ENCODE measurements at regions not wholly inside any gene's neighbourhood (a gene's known extent, or its start where the extent isn't known, plus 50 kb on each side); places are given as distances from the start of the nearest gene placed in this dataset.

DNA sequence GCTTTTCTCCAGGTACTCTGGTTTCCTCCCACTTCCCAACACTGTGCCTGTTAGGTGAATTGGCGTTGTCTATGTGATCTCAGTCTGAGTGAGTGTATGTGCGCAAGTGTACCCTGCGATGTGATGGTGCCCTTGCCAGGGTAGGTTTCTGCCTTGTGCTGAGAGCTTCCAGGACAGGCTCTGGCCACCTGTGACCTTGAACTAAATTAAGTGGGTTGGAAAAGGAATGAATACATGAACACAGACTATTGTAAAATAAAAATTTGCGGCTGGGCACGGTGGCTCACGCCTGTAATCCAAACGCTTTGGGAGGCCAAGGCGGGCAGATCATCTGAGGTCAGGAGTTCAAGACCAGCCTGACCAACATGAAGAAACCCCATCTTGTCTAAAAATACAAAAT is 678.0 kb downstream of the DHX35 start:
- Histone ChIP-seq H3K4me2 (ENCODE audit: low read depth, low read length, poor library complexity, severe bottlenecking) (no peak overlapping the region), H2AFZ (ENCODE audit: low read length) (no peak overlapping the region), H3K79me2 (ENCODE audit: insufficient read depth, low read length) (no peaks in the 10 kb centered on the region), H3K4me1 (ENCODE audit: insufficient read depth, low read length, poor library complexity, severe bottlenecking) (no peaks in the 10 kb centered on the region), H4K20me1 (ENCODE audit: insufficient read depth, low read length, poor library complexity, severe bottlenecking) (no peaks in the 10 kb centered on the region), H3K36me3 (ENCODE audit: insufficient read depth, low read length) (no peaks in the 10 kb centered on the region), H3F3A (ENCODE audit: low read depth) (no peaks in the 10 kb centered on the region), H3K9me2 (replicated peaks; ENCODE audit: low read depth, low read length) (no peaks in the 10 kb centered on the region), H3K4me3 (ENCODE audit: low read length, poor library complexity, severe bottlenecking) (no peak overlapping the region), H3K9ac (ENCODE audit: low read depth, low read length, poor library complexity, severe bottlenecking) (no peak overlapping the region), H3K9me3 (ENCODE audit: insufficient read depth, low read depth, low read length) (no peaks in the 10 kb centered on the region), H3K27me3 (ENCODE audit: insufficient read depth, low read length, poor library complexity, severe bottlenecking) (no peaks in the 10 kb centered on the region)
- TF ChIP-seq EZH2phosphoT487 (IDR thresholded peaks at IDR 0.05; ENCODE audit: borderline replicate concordance) = no peak
- TF ChIP-seq, protein P1, sequence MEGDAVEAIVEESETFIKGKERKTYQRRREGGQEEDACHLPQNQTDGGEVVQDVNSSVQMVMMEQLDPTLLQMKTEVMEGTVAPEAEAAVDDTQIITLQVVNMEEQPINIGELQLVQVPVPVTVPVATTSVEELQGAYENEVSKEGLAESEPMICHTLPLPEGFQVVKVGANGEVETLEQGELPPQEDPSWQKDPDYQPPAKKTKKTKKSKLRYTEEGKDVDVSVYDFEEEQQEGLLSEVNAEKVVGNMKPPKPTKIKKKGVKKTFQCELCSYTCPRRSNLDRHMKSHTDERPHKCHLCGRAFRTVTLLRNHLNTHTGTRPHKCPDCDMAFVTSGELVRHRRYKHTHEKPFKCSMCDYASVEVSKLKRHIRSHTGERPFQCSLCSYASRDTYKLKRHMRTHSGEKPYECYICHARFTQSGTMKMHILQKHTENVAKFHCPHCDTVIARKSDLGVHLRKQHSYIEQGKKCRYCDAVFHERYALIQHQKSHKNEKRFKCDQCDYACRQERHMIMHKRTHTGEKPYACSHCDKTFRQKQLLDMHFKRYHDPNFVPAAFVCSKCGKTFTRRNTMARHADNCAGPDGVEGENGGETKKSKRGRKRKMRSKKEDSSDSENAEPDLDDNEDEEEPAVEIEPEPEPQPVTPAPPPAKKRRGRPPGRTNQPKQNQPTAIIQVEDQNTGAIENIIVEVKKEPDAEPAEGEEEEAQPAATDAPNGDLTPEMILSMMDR (conservative IDR thresholded peaks at IDR 0.05; ENCODE audit: low read length) = no peak

DNA sequence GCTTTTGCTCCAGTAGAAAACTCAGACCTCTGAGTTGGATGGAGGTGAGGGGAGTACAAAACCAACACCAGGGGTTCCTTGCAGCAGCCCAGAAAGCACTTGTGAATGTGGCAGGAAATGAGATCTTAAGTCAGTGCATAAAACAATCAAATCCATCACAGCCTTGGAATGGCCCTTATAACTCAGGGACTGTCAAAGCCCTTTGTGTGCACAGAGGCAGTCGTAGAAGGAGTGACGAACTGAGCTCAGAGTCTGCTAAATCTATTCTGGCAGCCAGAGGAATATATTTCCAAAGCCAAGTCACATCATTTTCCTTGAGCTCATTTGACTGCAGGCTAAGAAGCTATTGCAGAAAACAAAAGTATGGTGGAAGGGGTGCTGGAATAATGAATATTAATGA is 676.6 kb downstream of the DHX35 start:
- Histone ChIP-seq H3K4me1 (ENCODE audit: insufficient read depth, low read length, poor library complexity, severe bottlenecking) (no peaks in the 10 kb centered on the region), H3K9ac (ENCODE audit: low read depth, low read length, poor library complexity, severe bottlenecking) (no peak overlapping the region), H3K27me3 (ENCODE audit: insufficient read depth, low read length, poor library complexity, severe bottlenecking) (no peaks in the 10 kb centered on the region), H3K4me3 (ENCODE audit: low read length, poor library complexity, severe bottlenecking) (no peak overlapping the region), H3K9me2 (replicated peaks; ENCODE audit: low read depth, low read length) (no peaks in the 10 kb centered on the region), H3K4me2 (ENCODE audit: low read depth, low read length, poor library complexity, severe bottlenecking) (no peak overlapping the region), H2AFZ (ENCODE audit: low read length) (no peak overlapping the region), H3K9me3 (ENCODE audit: insufficient read depth, low read depth, low read length) (no peaks in the 10 kb centered on the region), H3K79me2 (ENCODE audit: insufficient read depth, low read length) (no peaks in the 10 kb centered on the region), H4K20me1 (ENCODE audit: insufficient read depth, low read length, poor library complexity, severe bottlenecking) (no peaks in the 10 kb centered on the region), H3K36me3 (ENCODE audit: insufficient read depth, low read length) (no peaks in the 10 kb centered on the region), H3F3A (ENCODE audit: low read depth) (no peaks in the 10 kb centered on the region)
- no peak for TF ChIP-seq EZH2phosphoT487 (IDR thresholded peaks at IDR 0.05; ENCODE audit: borderline replicate concordance)
- TF ChIP-seq, protein P1 (conservative IDR thresholded peaks at IDR 0.05; ENCODE audit: low read length) = no peak

DNA sequence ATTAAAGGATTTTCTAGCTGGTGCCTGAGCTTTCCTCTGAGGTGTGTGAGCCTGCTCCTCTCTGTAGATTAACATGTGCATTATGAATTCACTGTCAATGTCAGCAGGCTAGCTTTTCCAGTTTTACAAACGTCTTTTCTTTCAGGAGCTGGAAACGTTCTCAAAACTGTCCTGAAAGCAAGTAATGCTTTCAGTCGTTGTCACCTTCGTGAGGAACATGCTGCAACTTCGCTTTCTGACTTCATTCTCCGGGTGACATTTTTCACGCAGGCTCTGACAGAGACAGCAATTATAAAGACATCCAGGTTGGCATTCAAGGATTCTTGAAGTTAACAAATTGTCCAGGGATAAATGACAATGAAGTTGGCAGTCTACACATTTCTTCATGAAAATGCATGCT is 671.5 kb downstream of the DHX35 start:
- TF ChIP-seq, protein P1 (conservative IDR thresholded peaks at IDR 0.05; ENCODE audit: low read length) = no peak
- TF ChIP-seq EZH2phosphoT487 (IDR thresholded peaks at IDR 0.05; ENCODE audit: borderline replicate concordance) = no peak
- no peaks in the 10 kb centered on the region for H3K27me3 ChIP-seq (ENCODE audit: insufficient read depth, low read length, poor library complexity, severe bottlenecking)
- no peaks in the 10 kb centered on the region for H3K4me1 ChIP-seq (ENCODE audit: insufficient read depth, low read length, poor library complexity, severe bottlenecking)
- H3K9me3 ChIP-seq (ENCODE audit: insufficient read depth, low read depth, low read length) = no peaks in the 10 kb centered on the region
- no peak overlapping the region for H3K4me3 ChIP-seq (ENCODE audit: low read length, poor library complexity, severe bottlenecking)
- no peak overlapping the region for H2AFZ ChIP-seq (ENCODE audit: low read length)
- no peaks in the 10 kb centered on the region for H3F3A ChIP-seq (ENCODE audit: low read depth)
- H3K9ac ChIP-seq (ENCODE audit: low read depth, low read length, poor library complexity, severe bottlenecking) = no peak overlapping the region
- H3K79me2 ChIP-seq (ENCODE audit: insufficient read depth, low read length) = no peaks in the 10 kb centered on the region
- H3K4me2 ChIP-seq (ENCODE audit: low read depth, low read length, poor library complexity, severe bottlenecking) = no peak overlapping the region
- no peaks in the 10 kb centered on the region for H4K20me1 ChIP-seq (ENCODE audit: insufficient read depth, low read length, poor library complexity, severe bottlenecking)
- H3K36me3 ChIP-seq (ENCODE audit: insufficient read depth, low read length) = no peaks in the 10 kb centered on the region
- H3K9me2 ChIP-seq (replicated peaks; ENCODE audit: low read depth, low read length) = no peaks in the 10 kb centered on the region
